CD1c-positive myeloid dendritic cell (primary cell): ENCODE measurements at regions not wholly inside any gene's neighbourhood (a gene's known extent, or its start where the extent isn't known, plus 50 kb on each side); places are given as distances from the start of the nearest gene placed in this dataset.
"Not testable (repeated sequence)": the region's sequence is repeated elsewhere in the genome, so short reads cannot be mapped to it uniquely, and the experiment has no call there.

Experiments
- DNase-seq: peaks from one replicate; pipeline ENCODE4 v3.0.0-alpha.2; 2016; ENCODE audit errors: extremely low spot score

DNA sequence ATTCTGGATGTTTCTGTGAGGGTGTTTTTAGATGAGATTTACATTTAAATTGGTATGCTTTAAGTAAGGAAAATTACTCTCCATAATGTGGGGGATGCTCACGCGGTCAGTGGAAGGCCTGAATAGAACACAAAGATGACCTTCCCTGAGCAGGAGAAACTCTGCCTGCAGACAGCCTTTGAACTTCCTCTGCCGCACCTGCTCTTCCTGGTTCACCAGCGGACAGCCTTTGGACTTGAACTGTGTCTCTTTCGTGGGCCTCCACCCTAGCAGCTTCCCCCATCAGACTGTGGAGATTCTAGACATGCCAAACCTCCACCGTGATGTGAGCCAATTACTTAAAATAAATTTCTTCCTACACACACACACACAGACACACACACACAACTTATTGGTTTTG lies 210.7 kb downstream of the EFCAB11 start:
- no peak for DNase-seq

- no peak for DNase-seq
Measured at GRCh38 chr14:89740241-89740640, 214.3 kb downstream of the EFCAB11 start.

- DNase-seq: no peak
Measured at GRCh38 chr14:89736881-89737280, 217.6 kb downstream of the EFCAB11 start.

DNA sequence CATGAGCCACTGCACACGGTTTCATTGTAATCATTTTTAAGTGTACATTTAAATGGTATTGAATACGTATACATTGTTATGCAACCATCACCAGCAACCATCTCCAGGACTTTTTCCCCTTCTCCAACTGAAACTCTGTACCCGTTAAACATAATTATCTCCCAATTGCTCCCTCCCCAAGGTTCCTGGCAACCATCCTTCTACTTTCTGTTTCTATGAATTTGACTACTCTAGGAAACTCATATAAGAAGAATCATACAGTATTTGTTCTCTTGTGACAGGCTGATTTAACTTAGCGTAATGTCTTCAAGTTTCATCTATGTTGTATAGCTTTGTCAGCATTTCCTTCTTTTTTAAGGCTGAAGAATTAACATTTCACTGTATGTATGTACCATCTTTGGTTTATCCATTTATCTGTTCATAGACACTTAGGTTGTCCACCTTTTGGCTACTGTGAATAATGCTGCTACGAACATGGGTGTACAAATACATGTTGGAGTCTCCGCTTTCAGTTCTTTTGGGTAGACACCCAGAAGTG lies 223.1 kb downstream of the EFCAB11 start:
- DNase-seq: no peak

- peak; percentile 87 for DNase-seq
Measured at GRCh38 chr14:89730687-89731086, 223.8 kb downstream of the EFCAB11 start.

GRCh38 chr14:89728964-89729363 lies 225.6 kb downstream of the EFCAB11 start:
- DNase-seq: no peak

DNA sequence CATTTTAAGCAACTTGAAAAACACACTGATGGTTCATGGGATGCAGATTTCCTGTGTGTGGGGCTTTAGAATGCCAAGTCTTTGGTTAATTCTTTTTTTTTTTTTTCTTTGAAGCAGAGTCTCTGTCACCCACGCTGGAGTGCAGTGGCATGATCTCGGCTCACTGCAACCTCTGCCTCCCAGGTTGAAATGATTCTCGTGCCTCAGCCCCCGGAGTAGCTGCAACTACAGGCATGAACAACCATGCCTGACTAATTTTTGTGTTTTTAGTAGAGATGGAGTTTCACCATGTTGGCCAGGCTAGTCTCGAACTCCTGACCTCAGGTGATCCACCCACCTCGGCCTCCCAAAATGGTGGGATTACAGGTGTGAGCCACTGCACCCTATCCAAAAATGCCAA lies 228.3 kb downstream of the EFCAB11 start:
- not testable (repeated sequence) for DNase-seq

DNA sequence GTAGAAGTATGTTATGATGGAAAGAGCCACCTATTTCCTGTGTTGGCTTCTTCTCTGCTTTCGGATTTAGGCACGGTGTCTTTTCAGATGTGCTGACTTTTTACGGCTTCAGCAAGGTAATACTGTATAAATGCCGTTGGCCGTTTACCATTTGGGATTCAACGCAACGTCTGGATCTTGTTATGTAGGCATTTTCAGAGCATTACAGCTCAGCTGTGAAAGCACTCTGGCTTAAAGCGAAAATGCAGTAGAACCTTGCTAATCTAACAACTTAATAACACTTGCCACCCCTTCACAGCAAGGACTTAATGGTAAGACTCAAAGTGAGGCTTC lies 229.9 kb downstream of the EFCAB11 start:
- DNase-seq: peak; percentile 54

GRCh38 chr14:89723930-89724627 lies 230.5 kb downstream of the EFCAB11 start:
- DNase-seq: no peak

GRCh38 chr14:89721956-89722355 lies 232.6 kb downstream of the EFCAB11 start:
- DNase-seq: peak; percentile 26

- peak; percentile 87 for DNase-seq
Measured at GRCh38 chr14:89720741-89721729, 233.5 kb downstream of the EFCAB11 start.

GRCh38 chr14:89720076-89720687 lies 234.3 kb downstream of the EFCAB11 start:
- peak; percentile 31 for DNase-seq

GRCh38 chr14:89719366-89720075 lies 235.0 kb downstream of the EFCAB11 start:
- peak; percentile 59 for DNase-seq

DNA sequence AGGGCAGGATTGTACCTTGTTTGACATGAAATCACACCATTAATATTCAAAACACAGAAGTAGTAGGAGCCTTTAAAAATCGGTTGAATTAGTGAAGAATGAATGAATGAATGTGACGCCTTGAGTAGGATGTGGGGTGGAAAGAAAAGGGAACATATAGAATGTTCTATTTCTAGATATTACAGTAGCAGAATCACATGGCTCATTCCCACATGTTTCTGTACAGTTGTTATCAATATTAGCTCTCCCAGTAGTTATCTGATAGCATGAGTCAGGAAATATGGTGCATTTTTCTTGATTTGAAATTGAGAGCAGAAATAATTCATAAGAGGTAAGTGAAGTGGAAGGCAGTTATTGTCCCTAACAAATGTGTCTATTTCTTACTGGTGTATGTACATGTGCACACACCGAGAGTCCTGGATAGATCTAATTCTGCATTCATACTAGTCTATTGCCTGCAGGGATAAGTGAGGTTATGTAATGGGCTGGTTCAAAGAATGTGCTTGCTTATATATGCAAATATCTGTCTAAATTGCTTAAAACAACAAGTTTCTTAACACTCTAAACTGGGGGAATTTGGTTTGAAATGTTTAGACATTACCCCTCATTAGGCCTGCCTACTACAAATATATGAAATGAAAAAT lies 245.4 kb downstream of the EFCAB11 start:
- DNase-seq: no peak

GRCh38 chr14:89707086-89707485 lies 247.4 kb downstream of the EFCAB11 start:
- DNase-seq: no peak

DNA sequence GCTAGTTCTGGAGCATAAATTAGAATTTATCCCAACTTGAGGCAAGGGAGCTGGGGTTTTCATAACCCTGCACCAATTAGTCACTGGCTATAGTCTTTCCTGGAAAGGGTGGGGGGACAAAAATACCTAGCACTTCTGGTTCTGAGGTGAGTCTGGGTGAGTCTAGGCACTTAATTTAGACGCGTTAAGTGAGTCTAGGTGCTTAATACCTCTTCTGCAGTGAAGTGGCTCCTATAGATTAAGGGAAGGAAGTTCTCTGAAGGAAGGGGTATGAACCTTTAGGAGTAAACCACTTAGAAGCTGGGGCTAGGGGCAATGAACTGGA lies 251.7 kb downstream of the EFCAB11 start:
- no peak for DNase-seq

DNA sequence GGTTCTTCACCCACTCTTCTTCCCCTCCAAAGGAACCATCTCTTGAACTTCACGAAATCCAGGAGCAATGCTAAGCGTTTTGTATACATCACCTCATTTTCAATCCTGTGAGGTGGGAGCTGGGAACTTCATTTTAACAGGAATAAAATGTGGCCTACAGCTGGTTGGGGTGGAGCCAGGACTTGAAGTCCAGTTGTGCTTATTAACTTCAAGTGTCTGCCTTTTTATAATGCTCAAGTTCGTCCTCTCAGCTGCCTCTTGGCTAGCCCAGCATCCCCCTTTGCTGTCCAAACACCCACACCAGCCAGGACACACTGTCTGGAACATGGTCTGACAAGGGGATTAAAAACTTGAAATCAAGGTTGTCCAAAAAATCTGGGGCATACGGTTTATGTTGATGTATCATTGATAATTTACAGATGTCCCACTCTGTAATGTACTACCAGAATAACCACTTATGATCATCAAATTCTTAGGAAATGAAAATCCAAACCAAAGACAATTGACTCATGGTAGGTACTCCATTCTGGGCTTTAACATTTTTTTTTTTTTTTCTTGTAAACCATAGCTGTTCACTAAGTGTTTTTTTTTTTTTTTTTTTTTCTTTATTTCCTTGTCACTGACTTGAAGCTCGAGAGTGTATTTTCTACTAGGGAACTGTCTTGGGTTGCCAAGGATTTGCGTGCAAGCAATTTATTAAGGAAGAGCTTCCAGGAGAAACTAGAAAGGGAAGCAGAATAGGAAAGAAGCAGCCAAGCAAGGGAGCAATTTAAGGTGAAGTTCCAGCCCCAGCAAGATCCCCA lies 252.3 kb downstream of the EFCAB11 start:
- peak; percentile 31 for DNase-seq

DNA sequence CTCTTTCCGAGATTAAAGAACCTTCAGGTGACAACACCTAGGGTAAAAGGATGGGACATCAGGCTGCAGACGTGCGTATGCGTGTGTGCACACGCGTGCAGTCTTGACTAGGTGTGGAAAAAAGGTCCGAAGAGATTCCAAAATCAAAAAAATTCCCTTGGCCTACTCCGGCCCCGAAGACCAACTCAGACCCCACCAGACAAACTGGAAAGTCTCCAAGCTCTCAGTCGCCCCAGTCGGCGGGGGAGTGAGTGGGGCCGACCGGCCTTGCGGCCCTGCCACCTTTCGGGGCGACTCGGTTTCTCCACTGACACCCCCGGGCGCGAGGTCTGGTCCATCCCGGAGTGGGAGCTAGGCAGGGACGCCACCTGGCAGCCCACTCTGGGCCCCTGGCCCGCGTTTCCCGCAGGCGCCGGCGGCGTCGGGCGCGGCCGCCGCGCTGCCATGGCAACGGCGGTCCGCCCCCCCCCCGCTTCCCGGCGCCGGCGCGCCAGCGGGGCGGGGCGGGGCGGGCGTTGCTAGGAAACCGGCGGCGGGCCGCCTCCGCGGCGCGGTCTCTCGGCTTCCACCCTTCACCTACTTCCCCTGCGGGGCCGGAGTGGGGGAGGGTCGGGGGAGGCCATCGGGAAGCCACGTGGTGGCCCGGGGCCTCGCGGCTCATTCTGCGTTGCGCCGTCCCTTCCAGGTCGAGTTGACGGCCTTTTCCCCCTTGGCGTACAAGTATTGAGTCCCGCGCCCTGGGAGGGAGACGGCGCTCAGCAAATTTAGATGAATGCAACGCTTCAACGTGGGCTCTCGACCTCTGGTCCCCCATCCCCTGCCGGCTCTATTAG lies 253.1 kb downstream of the EFCAB11 start:
- DNase-seq: peak; percentile 88

DNA sequence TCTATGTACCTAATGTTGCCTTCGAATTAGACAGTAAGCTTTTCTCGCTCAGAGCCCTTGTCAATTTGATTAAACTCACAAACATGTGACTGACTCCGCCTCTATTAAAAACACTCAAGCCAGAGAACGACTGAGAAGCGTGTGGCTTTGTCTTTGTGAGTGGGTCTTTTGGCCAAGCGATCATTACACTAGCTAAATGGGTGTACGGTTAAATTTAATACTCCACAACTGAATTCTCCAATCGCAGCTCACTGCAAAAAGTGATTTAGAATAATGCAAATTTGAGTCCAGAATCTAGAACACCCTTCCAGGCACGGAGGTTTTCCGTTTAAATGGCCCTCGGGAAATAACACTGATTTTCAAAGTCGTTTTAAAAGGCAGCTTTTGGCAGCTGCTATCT lies 253.7 kb downstream of the EFCAB11 start:
- DNase-seq: no peak

DNA sequence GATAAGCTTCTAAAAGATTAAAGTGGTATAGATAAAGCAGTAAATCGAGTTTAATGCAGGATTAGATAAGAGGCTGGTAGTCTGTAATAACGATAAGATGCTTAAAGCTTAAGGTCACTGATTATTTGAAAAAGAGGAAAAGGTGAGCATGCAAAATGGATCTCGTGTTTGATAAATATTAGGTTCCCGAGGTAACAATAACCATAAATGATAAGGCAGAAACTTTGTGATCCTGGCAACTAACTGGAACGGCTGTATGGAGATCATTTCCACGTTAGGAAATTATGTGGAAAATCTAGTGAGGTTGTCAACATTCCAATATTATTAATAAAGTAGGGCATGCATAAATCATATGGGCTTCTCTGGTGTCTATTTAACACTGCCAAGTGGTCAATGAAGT lies 255.5 kb downstream of the EFCAB11 start:
- DNase-seq: no peak
